Gastroesophageal sphincter (tissue), 3 donors: ENCODE measurements at regions not wholly inside any gene's neighbourhood (a gene's known extent, or its start where the extent isn't known, plus 50 kb on each side); places are given as distances from the start of the nearest gene placed in this dataset.

Source experiments
- POLR2A ChIP-seq, 2 donors: fragments of 450-650 bp; IDR thresholded peaks; one replicate each; pipeline ENCODE4 v1.6.1; 2017; ENCODE audit warnings: antibody characterized with exemption in 2 of 2, mild to moderate bottlenecking in 2 of 2, moderate library complexity in 1 of 2
- POLR2AphosphoS5 ChIP-seq: sonication (generic); formaldehyde crosslinking; IDR thresholded peaks from one replicate; pipeline ENCODE4 v1.6.1; 2017; ENCODE audit warnings: antibody characterized with exemption
- TF ChIP-seq, protein P1 (sequence below), 4 experiments: fragments of 200-600 bp in 2 of 4; fragments of 450-650 bp in 2 of 4; sonication (generic) in 1 of 4; IDR thresholded peaks; one replicate each; pipeline ENCODE4 v1.5.1; 2017 to 2019; ENCODE audit warnings: antibody characterized with exemption in 4 of 4, mild to moderate bottlenecking in 2 of 4, moderate library complexity in 2 of 4

DNA sequence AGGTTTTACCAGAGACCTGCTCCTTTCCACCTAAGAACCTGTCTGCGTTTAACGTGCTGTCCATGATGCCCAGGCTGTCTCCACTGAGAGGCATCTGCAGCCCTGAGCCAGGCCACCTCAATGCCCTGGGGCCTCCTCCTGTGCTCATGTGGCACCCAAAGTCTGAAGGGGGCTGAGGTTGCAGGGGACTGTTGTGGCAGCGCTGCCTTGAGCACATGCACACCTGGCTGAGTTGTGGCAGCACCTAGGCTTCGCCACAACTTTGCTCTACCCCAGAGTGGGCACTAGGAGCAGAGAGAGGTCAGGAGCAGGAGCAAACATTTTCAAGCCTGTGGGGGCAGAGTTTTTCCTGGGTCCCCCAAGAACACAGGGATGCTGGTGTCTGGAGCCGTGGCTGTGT, 1527.1 kb downstream of the PLA2G4A start:
- TF ChIP-seq POLR2A (IDR thresholded peaks at IDR 0.05), result no peak
- TF ChIP-seq, protein P1, sequence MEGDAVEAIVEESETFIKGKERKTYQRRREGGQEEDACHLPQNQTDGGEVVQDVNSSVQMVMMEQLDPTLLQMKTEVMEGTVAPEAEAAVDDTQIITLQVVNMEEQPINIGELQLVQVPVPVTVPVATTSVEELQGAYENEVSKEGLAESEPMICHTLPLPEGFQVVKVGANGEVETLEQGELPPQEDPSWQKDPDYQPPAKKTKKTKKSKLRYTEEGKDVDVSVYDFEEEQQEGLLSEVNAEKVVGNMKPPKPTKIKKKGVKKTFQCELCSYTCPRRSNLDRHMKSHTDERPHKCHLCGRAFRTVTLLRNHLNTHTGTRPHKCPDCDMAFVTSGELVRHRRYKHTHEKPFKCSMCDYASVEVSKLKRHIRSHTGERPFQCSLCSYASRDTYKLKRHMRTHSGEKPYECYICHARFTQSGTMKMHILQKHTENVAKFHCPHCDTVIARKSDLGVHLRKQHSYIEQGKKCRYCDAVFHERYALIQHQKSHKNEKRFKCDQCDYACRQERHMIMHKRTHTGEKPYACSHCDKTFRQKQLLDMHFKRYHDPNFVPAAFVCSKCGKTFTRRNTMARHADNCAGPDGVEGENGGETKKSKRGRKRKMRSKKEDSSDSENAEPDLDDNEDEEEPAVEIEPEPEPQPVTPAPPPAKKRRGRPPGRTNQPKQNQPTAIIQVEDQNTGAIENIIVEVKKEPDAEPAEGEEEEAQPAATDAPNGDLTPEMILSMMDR (IDR thresholded peaks at IDR 0.05), result no peak
- no peak for TF ChIP-seq POLR2AphosphoS5
